OCI-LY7 (cell line): ENCODE measurements at regions not wholly inside any gene's neighbourhood (a gene's known extent, or its start where the extent isn't known, plus 50 kb on each side); places are given as distances from the start of the nearest gene placed in this dataset.

Experiments
- EZH2phosphoT487 ChIP-seq: fragments of 200-600 bp; sonication (generic); IDR thresholded peaks from 2 replicates; pipeline ENCODE4 v1.6.1; 2018; ENCODE audit warnings: low read depth, borderline replicate concordance, mild to moderate bottlenecking, mixed run types, antibody characterized with exemption, low read length, moderate library complexity, mixed read lengths
- TF ChIP-seq, protein P1 (sequence below): fragments of 200-600 bp; sonication (generic); conservative IDR thresholded peaks from 2 replicates; pipeline ENCODE4 v1.5.1; 2014; ENCODE audit warnings: mild to moderate bottlenecking, antibody characterized with exemption, low read length, moderate library complexity, mixed read lengths

DNA sequence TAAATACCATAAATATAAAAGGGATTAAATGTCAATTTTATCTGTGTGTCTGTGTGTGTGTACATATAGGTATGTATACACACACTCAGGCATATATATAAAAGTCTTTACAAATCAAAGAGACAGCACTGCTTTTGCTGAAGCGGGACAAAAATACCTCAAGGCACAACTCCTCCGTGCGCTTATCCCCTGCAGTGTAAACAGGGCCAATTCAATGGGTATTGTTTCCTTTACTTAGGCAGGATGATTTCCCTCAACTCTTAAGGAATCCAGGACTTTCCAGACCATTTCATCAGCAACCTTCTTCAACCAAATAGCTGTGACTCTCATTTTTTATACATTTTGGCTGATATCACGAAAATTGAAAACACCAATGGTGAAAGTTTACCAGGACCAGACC, 227.7 kb downstream of the CRPPA start:
- TF ChIP-seq, protein P1, sequence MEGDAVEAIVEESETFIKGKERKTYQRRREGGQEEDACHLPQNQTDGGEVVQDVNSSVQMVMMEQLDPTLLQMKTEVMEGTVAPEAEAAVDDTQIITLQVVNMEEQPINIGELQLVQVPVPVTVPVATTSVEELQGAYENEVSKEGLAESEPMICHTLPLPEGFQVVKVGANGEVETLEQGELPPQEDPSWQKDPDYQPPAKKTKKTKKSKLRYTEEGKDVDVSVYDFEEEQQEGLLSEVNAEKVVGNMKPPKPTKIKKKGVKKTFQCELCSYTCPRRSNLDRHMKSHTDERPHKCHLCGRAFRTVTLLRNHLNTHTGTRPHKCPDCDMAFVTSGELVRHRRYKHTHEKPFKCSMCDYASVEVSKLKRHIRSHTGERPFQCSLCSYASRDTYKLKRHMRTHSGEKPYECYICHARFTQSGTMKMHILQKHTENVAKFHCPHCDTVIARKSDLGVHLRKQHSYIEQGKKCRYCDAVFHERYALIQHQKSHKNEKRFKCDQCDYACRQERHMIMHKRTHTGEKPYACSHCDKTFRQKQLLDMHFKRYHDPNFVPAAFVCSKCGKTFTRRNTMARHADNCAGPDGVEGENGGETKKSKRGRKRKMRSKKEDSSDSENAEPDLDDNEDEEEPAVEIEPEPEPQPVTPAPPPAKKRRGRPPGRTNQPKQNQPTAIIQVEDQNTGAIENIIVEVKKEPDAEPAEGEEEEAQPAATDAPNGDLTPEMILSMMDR = no peak
- no peak for TF ChIP-seq EZH2phosphoT487
